ENCODE measurements at regions not wholly inside any gene's neighbourhood (a gene's known extent, or its start where the extent isn't known, plus 50 kb on each side); places are given as distances from the start of the nearest gene placed in this dataset.

- TF ChIP-seq, protein P1, sequence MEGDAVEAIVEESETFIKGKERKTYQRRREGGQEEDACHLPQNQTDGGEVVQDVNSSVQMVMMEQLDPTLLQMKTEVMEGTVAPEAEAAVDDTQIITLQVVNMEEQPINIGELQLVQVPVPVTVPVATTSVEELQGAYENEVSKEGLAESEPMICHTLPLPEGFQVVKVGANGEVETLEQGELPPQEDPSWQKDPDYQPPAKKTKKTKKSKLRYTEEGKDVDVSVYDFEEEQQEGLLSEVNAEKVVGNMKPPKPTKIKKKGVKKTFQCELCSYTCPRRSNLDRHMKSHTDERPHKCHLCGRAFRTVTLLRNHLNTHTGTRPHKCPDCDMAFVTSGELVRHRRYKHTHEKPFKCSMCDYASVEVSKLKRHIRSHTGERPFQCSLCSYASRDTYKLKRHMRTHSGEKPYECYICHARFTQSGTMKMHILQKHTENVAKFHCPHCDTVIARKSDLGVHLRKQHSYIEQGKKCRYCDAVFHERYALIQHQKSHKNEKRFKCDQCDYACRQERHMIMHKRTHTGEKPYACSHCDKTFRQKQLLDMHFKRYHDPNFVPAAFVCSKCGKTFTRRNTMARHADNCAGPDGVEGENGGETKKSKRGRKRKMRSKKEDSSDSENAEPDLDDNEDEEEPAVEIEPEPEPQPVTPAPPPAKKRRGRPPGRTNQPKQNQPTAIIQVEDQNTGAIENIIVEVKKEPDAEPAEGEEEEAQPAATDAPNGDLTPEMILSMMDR (IDR thresholded peaks at IDR 0.05; ENCODE audit: insufficient read depth, low read length): no peak
- TF ChIP-seq POLR2AphosphoS5 (IDR thresholded peaks at IDR 0.05; ENCODE audit: low read depth): no peak
Observed at GRCh38 chr7:115680921-115681320, 349.6 kb downstream of the TFEC start.

Data from HL-60 (cell line).